ENCODE measurements at regions not wholly inside any gene's neighbourhood (a gene's known extent, or its start where the extent isn't known, plus 50 kb on each side); places are given as distances from the start of the nearest gene placed in this dataset.

- Histone ChIP-seq H3K4me3 (no peak overlapping the region), H3K4me1 (no peaks in the 10 kb centered on the region), H3K9me3 (no peaks in the 10 kb centered on the region), H3K36me3 (no peaks in the 10 kb centered on the region), H3K27ac (no peak overlapping the region), H3K27me3 (no peaks in the 10 kb centered on the region)
- intact Hi-C loops (cut with DNase I; ENCODE audit: low total_unique reads) = no loop called here
- peak in 1 of 2 donors; percentile 17 for DNase-seq
- TF ChIP-seq CTCF (IDR thresholded peaks at IDR 0.05) (peak; percentile 13 to 46 (median 36)), POLR2A (IDR thresholded peaks at IDR 0.05) (no peak)
These were observed 148.2 kb upstream of the SNX19 start for GRCh38 chr11:131064373-131064991.

GRCh38 chr11:131065435-131066413 is 149.4 kb upstream of the SNX19 start:
- DNase-seq = no peak
- no peaks in the 10 kb centered on the region for H3K4me1 ChIP-seq
- no peaks in the 10 kb centered on the region for H3K27me3 ChIP-seq
- H3K9me3 ChIP-seq = no peaks in the 10 kb centered on the region
- H3K27ac ChIP-seq = no peak overlapping the region
- no peaks in the 10 kb centered on the region for H3K36me3 ChIP-seq
- H3K4me3 ChIP-seq = no peak overlapping the region
- intact Hi-C loops (cut with DNase I; ENCODE audit: low total_unique reads) = no loop called here
- no peak for TF ChIP-seq CTCF (IDR thresholded peaks at IDR 0.05)
- no peak for TF ChIP-seq POLR2A (IDR thresholded peaks at IDR 0.05)

- no peaks in the 10 kb centered on the region for H3K27me3 ChIP-seq
- intact Hi-C loops (cut with DNase I; ENCODE audit: low total_unique reads) = no loop called here
- H3K4me3 ChIP-seq = no peak overlapping the region
- no peaks in the 10 kb centered on the region for H3K4me1 ChIP-seq
- no peaks in the 10 kb centered on the region for H3K36me3 ChIP-seq
- H3K27ac ChIP-seq = no peak overlapping the region
- no peak for TF ChIP-seq POLR2A (IDR thresholded peaks at IDR 0.05)
- TF ChIP-seq CTCF (IDR thresholded peaks at IDR 0.05) = no peak
- no peak for DNase-seq
- no peaks in the 10 kb centered on the region for H3K9me3 ChIP-seq
These were observed 150.3 kb upstream of the SNX19 start for GRCh38 chr11:131066551-131066950.

GRCh38 chr11:131070365-131070764 is 154.1 kb upstream of the SNX19 start:
- Histone ChIP-seq H3K36me3 (no peaks in the 10 kb centered on the region), H3K27me3 (no peaks in the 10 kb centered on the region), H3K9me3 (no peaks in the 10 kb centered on the region), H3K4me3 (no peak overlapping the region), H3K27ac (no peak overlapping the region), H3K4me1 (no peaks in the 10 kb centered on the region)
- TF ChIP-seq POLR2A (IDR thresholded peaks at IDR 0.05) = no peak
- TF ChIP-seq CTCF (IDR thresholded peaks at IDR 0.05) = no peak
- intact Hi-C loops (cut with DNase I; ENCODE audit: low total_unique reads) = no loop called here
- DNase-seq = no peak

- Histone ChIP-seq H3K27ac (no peak overlapping the region), H3K27me3 (no peaks in the 10 kb centered on the region), H3K36me3 (no peaks in the 10 kb centered on the region), H3K4me3 (no peak overlapping the region), H3K9me3 (no peaks in the 10 kb centered on the region), H3K4me1 (no peaks in the 10 kb centered on the region)
- DNase-seq = no peak
- TF ChIP-seq POLR2A (IDR thresholded peaks at IDR 0.05) = no peak
- intact Hi-C loops (cut with DNase I; ENCODE audit: low total_unique reads) = no loop called here
These were observed 156.9 kb upstream of the SNX19 start for GRCh38 chr11:131073167-131073566.
